Left forelimb (tissue), 1 donor: ENCODE measurements at regions not wholly inside any gene's neighbourhood (a gene's known extent, or its start where the extent isn't known, plus 50 kb on each side); places are given as distances from the start of the nearest gene placed in this dataset.

Experiments used
- DNase-seq: peaks from one replicate; pipeline ENCODE4 v3.0.0-alpha.2; 2018; ENCODE audit warnings: low spot score

GRCh38 chr6:91449539-91449938 lies 862.7 kb upstream of the MAP3K7 start:
- no peak for DNase-seq

GRCh38 chr6:91447530-91448254 lies 860.8 kb upstream of the MAP3K7 start:
- no peak for DNase-seq

- DNase-seq, result no peak
Measured at GRCh38 chr6:91447081-91447480, 860.2 kb upstream of the MAP3K7 start.

- no peak for DNase-seq
Measured at GRCh38 chr6:91443405-91443804, 856.5 kb upstream of the MAP3K7 start.

GRCh38 chr6:91442342-91442741 lies 855.5 kb upstream of the MAP3K7 start:
- DNase-seq, result no peak

GRCh38 chr6:91438570-91438969 lies 851.7 kb upstream of the MAP3K7 start:
- no peak for DNase-seq

GRCh38 chr6:91437315-91437729 lies 850.5 kb upstream of the MAP3K7 start:
- DNase-seq, result no peak

- no peak for DNase-seq
Measured at GRCh38 chr6:91436448-91436847, 849.6 kb upstream of the MAP3K7 start.

GRCh38 chr6:91435630-91436029 lies 848.8 kb upstream of the MAP3K7 start:
- DNase-seq, result no peak

- no peak for DNase-seq
Measured at GRCh38 chr6:91434576-91434975, 847.7 kb upstream of the MAP3K7 start.

GRCh38 chr6:91433660-91434534 lies 847.0 kb upstream of the MAP3K7 start:
- DNase-seq, result no peak

GRCh38 chr6:91428953-91429560 lies 842.2 kb upstream of the MAP3K7 start:
- DNase-seq, result no peak

- DNase-seq, result no peak
Measured at GRCh38 chr6:91428296-91428695, 841.4 kb upstream of the MAP3K7 start.

- no peak for DNase-seq
Measured at GRCh38 chr6:91420243-91420642, 833.4 kb upstream of the MAP3K7 start.

- DNase-seq, result no peak
Measured at GRCh38 chr6:91415031-91415605, 828.2 kb upstream of the MAP3K7 start.

- DNase-seq, result no peak
Measured at GRCh38 chr6:91412532-91412931, 825.7 kb upstream of the MAP3K7 start.

- no peak for DNase-seq
Measured at GRCh38 chr6:91407706-91408105, 820.8 kb upstream of the MAP3K7 start.

GRCh38 chr6:91392951-91393350 lies 806.1 kb upstream of the MAP3K7 start:
- no peak for DNase-seq

- no peak for DNase-seq
Measured at GRCh38 chr6:91387290-91388059, 800.6 kb upstream of the MAP3K7 start.

- DNase-seq, result no peak
Measured at GRCh38 chr6:91386204-91386603, 799.3 kb upstream of the MAP3K7 start.

- DNase-seq, result no peak
Measured at GRCh38 chr6:91383207-91383606, 796.3 kb upstream of the MAP3K7 start.

GRCh38 chr6:91376686-91377085 lies 789.8 kb upstream of the MAP3K7 start:
- no peak for DNase-seq
